GM18519 (cell line): ENCODE measurements at regions not wholly inside any gene's neighbourhood (a gene's known extent, or its start where the extent isn't known, plus 50 kb on each side); places are given as distances from the start of the nearest gene placed in this dataset.

Experiments
- ATAC-seq: cut with Tn5 transposase; IDR thresholded peaks from one replicate; pipeline ENCODE4 v1.9.1; 2021; ENCODE audit warnings: mild to moderate bottlenecking, moderate library complexity; ENCODE audit not compliant: unreplicated experiment, low FRiP score

GRCh38 chr15:53462651-53463050 is 296.8 kb downstream of the WDR72 start:
- ATAC-seq = no peak

DNA sequence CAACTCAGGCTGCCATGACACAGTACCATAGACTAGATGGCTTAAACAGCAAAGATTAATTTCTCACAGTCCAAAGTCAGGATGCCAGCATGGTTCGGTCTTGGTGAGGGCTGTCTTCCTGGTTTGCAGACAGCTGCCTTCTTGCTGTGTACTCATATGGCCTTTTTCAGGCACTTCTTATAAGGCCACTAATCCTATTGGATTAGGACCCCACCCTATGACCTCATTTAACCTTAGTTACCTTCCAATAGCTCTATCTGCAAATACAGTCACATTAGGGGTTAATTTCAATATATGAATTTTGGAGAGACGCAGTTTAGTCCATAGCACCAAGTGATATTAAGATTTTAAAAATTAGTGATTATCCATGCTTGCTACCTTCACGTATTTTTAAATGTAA is 297.8 kb downstream of the WDR72 start:
- ATAC-seq = no peak

- no peak for ATAC-seq
These were observed 300.7 kb downstream of the WDR72 start for GRCh38 chr15:53458736-53459135.

- ATAC-seq = no peak
These were observed 302.0 kb downstream of the WDR72 start for GRCh38 chr15:53457479-53457878.

DNA sequence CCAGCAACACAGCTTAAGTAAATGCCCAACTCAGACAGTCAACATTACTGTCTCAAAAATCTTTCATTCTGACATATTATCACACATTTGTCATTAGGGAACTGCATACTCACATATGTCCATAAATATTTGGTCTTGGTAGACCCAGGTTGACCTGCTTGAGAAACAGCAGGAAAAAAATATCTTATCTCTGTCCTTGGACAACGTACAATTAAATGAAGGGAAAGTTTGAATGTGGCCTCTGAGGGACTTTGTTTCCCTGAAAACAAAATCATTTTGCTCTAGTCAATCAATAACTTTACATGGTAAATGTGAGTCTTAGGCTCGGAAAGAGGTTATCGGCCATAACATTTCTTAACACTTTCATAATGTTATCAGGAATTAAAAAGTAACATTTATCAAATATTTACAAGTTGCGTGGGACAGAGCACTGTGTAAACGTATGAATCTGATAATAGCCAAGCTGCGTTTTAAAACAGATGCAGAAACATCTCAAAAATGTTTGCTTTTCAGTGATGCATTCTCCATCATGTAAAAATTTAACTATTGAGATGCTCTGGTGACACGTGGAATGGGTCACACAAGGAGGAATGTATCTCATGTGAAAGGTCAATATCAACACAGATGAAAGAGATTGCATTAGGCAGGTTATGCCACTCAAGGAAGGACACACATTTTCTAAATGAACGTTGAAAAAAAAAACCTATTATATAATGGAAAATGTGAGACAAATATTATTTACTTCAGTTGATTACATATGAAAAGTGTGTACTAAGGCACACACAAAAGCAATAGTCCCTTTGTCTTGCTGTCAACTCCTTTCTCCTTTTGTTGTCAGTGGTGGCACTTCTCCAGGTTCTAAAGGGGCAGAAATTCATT is 304.4 kb downstream of the WDR72 start:
- no peak for ATAC-seq

GRCh38 chr15:53454535-53454842 is 305.0 kb downstream of the WDR72 start:
- ATAC-seq = no peak

GRCh38 chr15:53453253-53454105 is 306.0 kb downstream of the WDR72 start:
- no peak for ATAC-seq

GRCh38 chr15:53448232-53449015 is 311.0 kb downstream of the WDR72 start:
- ATAC-seq = no peak

DNA sequence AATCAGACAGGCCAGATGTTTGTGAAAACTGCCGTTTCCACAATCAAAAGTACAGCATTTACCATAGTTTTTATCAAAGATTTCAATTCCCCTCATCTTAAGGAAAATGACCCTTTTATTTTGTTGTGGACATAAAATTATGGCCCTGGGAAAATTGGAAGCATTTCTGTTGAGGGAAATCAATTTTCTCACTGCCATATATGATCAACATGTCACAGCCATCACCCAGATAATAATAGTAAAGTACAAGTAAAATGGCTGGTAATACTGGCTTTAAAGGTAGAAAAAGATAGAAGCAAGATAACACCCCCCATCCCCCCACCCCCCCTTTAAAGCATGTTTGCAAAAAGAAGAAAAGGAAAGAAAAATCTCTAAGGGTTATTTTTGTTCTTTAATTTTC is 311.7 kb downstream of the WDR72 start:
- no peak for ATAC-seq

DNA sequence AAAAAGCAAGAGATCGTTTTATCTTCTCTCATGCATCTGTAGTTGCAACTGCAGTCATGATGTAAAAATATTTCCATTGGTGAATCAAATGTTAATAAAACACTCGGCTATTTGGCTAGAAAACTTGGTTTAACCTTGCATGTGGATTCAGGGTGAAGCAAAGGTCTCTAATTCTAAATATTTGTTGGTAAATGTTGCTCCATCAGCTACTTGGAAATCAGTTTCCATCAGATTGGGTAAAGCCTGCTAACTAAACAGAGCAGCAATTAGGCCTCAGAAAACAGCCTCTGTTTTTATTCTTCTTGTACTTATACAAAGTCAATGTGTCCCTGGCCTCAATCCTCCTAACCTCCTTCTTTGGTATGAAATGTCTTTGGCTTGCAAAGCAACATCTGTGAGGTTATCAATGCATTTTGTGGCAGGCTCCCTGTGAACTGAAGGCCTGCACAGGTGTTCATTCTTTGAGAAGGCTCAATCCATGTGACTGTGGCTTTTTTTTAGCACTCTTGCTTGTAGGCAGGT is 312.3 kb downstream of the WDR72 start:
- ATAC-seq = no peak

DNA sequence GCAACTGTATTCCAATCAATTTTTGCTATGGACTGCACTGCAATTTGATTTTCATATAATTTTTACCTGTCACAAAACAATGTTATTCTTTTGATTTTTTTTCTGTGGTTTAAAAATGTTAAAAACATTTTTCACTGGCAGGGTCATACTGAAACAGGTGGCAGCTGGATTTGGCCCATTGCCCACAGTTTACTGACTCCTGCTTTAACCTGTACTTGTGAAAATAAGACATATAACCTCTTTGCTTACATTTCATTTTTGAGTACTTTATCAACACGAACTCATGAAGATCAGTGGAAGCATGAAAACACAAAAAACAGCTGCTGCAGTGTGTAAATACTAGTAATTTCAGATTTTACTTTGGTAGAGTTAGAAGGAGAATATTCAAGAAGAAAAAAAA is 313.1 kb downstream of the WDR72 start:
- ATAC-seq = no peak

DNA sequence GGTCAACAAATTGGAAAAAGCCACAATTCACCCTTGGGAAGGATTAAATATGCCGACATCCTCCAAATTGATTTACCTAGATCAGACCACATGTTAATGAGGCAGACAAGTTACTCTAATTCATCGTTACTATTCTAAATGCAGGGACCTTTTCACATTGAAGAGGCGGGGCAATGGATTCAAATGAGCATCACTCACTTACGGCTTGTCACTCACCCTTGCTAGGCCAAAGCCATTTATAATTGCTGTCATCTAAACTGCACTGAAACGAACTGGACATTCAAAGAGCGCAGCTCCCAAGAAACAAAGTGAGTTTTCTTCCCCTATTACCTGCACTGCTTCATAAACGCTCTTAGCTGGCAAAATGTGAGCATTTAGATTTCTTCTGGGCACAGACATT is 313.9 kb downstream of the WDR72 start:
- ATAC-seq = no peak

- ATAC-seq = no peak
These were observed 321.2 kb downstream of the WDR72 start for GRCh38 chr15:53437985-53438841.

DNA sequence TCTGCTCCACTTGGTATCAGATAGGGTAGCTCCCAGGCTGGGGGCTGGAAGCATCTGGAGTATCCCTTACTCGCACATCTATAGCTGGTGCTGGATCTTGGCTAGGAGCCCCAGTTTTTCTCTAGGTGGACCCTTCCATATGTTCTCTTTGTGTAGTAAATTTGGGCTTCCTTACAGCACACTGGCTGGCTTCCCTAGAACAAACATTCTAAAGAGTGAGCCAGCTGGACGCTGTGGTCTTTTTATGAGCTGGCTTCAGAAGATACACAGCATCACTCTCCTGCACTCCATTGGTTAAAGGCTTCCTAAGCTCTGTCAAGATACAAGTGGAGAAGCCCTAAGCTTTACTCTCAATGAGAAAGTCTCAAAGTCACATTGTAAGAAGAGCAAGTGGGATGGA is 322.1 kb downstream of the WDR72 start:
- no peak for ATAC-seq

DNA sequence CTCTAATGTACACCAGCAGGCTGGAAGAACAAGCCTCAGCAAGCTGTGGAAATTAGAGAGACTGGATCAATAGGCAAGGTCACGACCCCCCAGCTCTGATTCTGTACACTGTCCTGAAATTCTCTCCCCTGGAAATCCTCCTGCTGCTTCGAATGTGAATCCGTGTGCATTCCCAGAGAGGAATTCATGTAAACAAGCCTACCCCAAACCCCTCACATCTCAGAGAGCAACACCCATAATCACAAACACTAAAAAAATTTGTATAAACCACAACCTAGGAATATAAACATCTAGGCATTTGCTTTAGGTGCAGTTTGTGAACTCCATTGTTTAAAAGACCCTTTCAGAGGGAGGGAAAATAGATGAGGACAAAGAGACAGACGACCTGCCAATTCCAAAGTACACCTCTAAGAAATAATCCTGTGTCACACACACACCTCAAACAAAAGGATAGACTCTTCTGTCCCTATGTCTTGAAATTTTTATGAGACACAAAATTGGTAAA is 325.2 kb downstream of the WDR72 start:
- ATAC-seq = no peak

DNA sequence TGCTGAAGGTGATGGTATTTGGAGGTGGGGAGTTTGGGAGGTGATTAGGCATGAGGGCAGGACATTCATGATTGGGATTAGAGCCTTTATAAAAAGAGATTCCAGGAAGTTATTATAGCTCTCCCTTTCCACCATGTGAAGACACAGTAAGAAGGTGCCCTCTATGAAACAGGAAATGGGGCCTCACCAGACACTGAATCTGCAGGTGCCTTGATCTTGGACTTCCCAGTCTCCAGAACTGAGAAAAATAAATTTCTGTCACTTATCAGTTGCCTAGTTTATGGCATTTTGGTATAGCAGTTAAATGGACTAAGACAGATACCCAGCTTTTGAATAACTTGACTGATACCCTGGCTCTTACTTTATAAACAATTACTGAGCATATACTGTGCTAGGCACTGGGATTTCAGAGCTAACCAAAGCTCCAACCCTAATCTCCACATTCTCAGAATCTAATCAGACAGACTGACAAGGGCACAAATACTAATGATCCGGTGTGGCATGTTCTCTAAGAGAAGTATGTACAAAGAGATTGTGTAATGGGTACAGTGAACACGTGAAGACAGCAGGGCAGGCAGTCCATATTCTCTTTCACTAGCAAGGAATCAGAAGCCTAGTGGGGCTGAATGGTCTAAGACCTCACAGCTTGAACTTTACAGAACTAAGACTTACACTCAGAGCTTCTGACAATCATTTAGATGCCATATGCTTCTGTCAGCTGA is 343.1 kb downstream of the WDR72 start:
- ATAC-seq = no peak

GRCh38 chr15:53414167-53414566 is 345.3 kb downstream of the WDR72 start:
- ATAC-seq = no peak

- ATAC-seq = no peak
These were observed 346.9 kb downstream of the WDR72 start for GRCh38 chr15:53412542-53412941.

DNA sequence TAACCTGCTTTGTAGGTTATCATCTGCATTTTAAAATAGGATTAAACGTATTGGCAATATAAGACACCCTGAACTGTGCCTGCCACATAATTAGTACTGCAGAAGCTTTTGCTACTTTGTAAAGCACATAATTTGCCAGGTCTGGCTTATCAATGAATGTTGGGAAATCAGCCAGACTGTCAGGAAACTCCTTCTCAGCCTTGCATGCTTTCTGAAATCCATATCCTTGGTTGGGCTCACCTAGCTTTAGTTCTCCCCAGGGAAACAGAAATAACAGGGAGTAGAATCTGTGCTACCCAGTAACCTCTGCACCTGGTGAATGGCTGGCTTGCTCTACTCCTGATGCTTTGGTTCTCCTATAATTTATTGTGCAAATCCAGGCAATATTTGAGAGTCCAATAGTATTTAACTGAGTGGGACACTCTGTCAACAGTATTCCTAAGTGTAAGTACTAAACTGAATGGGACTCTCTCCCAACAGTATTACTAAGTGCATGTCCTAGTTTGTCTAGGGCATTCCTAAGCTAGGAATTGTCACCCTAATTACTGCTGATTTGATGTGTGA is 354.5 kb downstream of the WDR72 start:
- ATAC-seq = no peak
